Naive thymus-derived CD8-positive, alpha-beta T cell (primary cell): ENCODE measurements at regions not wholly inside any gene's neighbourhood (a gene's known extent, or its start where the extent isn't known, plus 50 kb on each side); places are given as distances from the start of the nearest gene placed in this dataset.

Source experiments
- ATAC-seq, 2 donors: fragments of 150-1000 bp; cut with Tn5 transposase in 1 of 2; sonication (Bioruptor Pico), chemical (Tn5 transposase) in 1 of 2; 1 replicate in 1 of 2; 2 replicates in 1 of 2; pipeline ENCODE4 v1.10.0; 2021; ENCODE audit warnings: mild to moderate bottlenecking in 2 of 2, moderate library complexity in 2 of 2
- POLR2A ChIA-PET: fragments of 350-600 bp; sonication (Branson Sonifier 250); formaldehyde crosslinking; loops from one replicate; lab custom pipeline; 2021; ENCODE audit warnings: antibody characterized with exemption; lab: Charles Lee
- DNase-seq, 10 donors: peaks; one replicate each; pipeline versions ENCODE4 v3.0.0 to v3.0.0-alpha.2; 2020 to 2022
- H3K27ac Mint-ChIP-seq, 10 donors: one replicate each; pipeline ENCODE4 v1.8.0; 2020 to 2022; ENCODE audit warnings: mild to moderate bottlenecking in 10 of 10, mixed read lengths in 10 of 10, moderate library complexity in 4 of 10, inconsistent platforms in 1 of 10
- H3K27me3 Mint-ChIP-seq, 5 donors: one replicate each; pipeline ENCODE4 v1.8.0; 2021 to 2022; ENCODE audit warnings: mixed read lengths in 5 of 5
- H3K36me3 Mint-ChIP-seq, 3 donors: one replicate each; pipeline ENCODE4 v1.8.0; 2020 to 2022; ENCODE audit warnings: mixed read lengths in 3 of 3, mild to moderate bottlenecking in 2 of 3, inconsistent platforms in 1 of 3
- H3K4me1 Mint-ChIP-seq, 4 donors: one replicate each; pipeline ENCODE4 v1.8.0; 2021 to 2022; ENCODE audit warnings: mixed read lengths in 4 of 4
- H3K4me3 Mint-ChIP-seq, 10 donors: one replicate each; pipeline ENCODE4 v1.8.0; 2020 to 2022; ENCODE audit warnings: mild to moderate bottlenecking in 10 of 10, mixed read lengths in 10 of 10, moderate library complexity in 6 of 10, inconsistent platforms in 1 of 10
- H3K9me3 Mint-ChIP-seq, 9 donors: one replicate each; pipeline ENCODE4 v1.8.0; 2020 to 2022; ENCODE audit warnings: mixed read lengths in 9 of 9, mild to moderate bottlenecking in 3 of 9, inconsistent platforms in 1 of 9, moderate library complexity in 1 of 9

DNA sequence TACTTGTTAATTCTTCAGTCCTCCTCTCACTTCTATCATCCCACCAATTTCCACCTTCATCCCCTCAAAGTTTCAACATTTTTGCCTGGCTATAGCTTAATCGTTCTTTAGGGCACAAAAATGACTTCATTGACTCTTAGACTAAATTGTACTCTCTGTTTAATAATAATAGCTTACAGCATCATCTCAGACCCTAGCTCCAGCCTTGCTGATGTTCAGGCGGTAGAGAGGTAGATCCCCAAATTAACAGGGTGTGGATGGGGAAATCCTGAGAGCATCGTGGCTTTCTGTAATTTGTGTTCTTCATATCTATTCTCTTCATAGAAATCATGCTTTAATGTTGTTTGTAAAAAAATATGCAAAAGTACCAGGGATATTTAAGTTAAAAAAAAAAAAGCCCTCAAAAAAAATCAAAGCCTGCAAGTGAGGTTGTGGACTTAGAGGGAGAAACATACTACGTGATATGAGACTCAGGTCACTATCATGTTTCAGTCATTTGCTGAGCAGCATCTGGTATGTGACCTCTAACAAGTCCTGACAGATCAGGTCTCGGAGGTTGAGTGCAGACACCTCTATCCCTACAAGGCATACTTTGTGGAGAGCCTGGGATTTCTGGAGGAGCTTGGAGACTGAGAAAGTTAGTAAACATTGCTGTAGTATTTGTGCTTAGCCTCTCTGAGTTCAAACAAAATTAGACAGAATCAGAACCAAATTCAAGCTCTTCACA, 1063.3 kb upstream of the CITED2 start:
- Mint-ChIP-seq H3K4me3 (no peak overlapping the region), H3K36me3 (no peaks in the 10 kb centered on the region), H3K27me3 (peaks cover 0 to 6% (median 0%) of the 10 kb centered on the region in 5 donors), H3K27ac (no peak overlapping the region), H3K9me3 (peaks cover 0 to 13% (median 0%) of the 10 kb centered on the region in 9 donors), H3K4me1 (no peaks in the 10 kb centered on the region)
- no peak for DNase-seq
- ATAC-seq: no peak
- POLR2A ChIA-PET: no interaction called here

GRCh38 chr6:140436023-140436811, 1061.8 kb upstream of the CITED2 start:
- Mint-ChIP-seq H3K9me3 (peaks cover 0 to 13% (median 0%) of the 10 kb centered on the region in 9 donors), H3K4me3 (no peak overlapping the region), H3K4me1 (no peaks in the 10 kb centered on the region), H3K27me3 (peaks cover 0 to 7% (median 0%) of the 10 kb centered on the region in 5 donors), H3K27ac (no peak overlapping the region), H3K36me3 (no peaks in the 10 kb centered on the region)
- no peak for ATAC-seq
- DNase-seq: no peak
- POLR2A ChIA-PET: no interaction called here

- Mint-ChIP-seq H3K9me3 (peaks cover 0 to 13% (median 0%) of the 10 kb centered on the region in 9 donors), H3K27me3 (peaks cover 0 to 7% (median 0%) of the 10 kb centered on the region in 5 donors), H3K4me3 (no peak overlapping the region), H3K27ac (no peak overlapping the region), H3K4me1 (no peaks in the 10 kb centered on the region), H3K36me3 (no peaks in the 10 kb centered on the region)
- POLR2A ChIA-PET: no interaction called here
- DNase-seq (no peak), ATAC-seq (no peak)
Observed at GRCh38 chr6:140434761-140435160, 1060.3 kb upstream of the CITED2 start.

- no peak overlapping the region for H3K4me3 Mint-ChIP-seq
- H3K27me3 Mint-ChIP-seq: peaks cover 0 to 7% (median 0%) of the 10 kb centered on the region in 5 donors
- H3K4me1 Mint-ChIP-seq: no peaks in the 10 kb centered on the region
- peaks cover 0 to 13% (median 0%) of the 10 kb centered on the region in 9 donors for H3K9me3 Mint-ChIP-seq
- POLR2A ChIA-PET: no interaction called here
- ATAC-seq: no peak
- H3K36me3 Mint-ChIP-seq: no peaks in the 10 kb centered on the region
- DNase-seq: no peak
- no peak overlapping the region for H3K27ac Mint-ChIP-seq
Observed at GRCh38 chr6:140433072-140433471, 1058.6 kb upstream of the CITED2 start.

- DNase-seq (no peak), ATAC-seq (no peak)
- Mint-ChIP-seq H3K36me3 (no peaks in the 10 kb centered on the region), H3K27ac (no peak overlapping the region), H3K27me3 (peaks cover 0 to under 1% (median 0%) of the 10 kb centered on the region in 5 donors), H3K9me3 (no peaks in the 10 kb centered on the region), H3K4me1 (no peaks in the 10 kb centered on the region), H3K4me3 (no peak overlapping the region)
- POLR2A ChIA-PET: no interaction called here
Observed at GRCh38 chr6:140427842-140428241, 1053.4 kb upstream of the CITED2 start.

GRCh38 chr6:140414966-140415620, 1040.6 kb upstream of the CITED2 start:
- POLR2A ChIA-PET: no interaction called here
- H3K36me3 Mint-ChIP-seq: peaks cover 0 to 12% (median 2%) of the 10 kb centered on the region in 3 donors
- no peak overlapping the region for H3K4me3 Mint-ChIP-seq
- H3K27ac Mint-ChIP-seq: no peak overlapping the region
- no peaks in the 10 kb centered on the region for H3K4me1 Mint-ChIP-seq
- DNase-seq: no peak
- ATAC-seq: no peak
- H3K9me3 Mint-ChIP-seq: peaks cover 0 to 31% (median 4%) of the 10 kb centered on the region in 9 donors
- H3K27me3 Mint-ChIP-seq: peaks cover 0 to 18% (median 4%) of the 10 kb centered on the region in 5 donors

DNA sequence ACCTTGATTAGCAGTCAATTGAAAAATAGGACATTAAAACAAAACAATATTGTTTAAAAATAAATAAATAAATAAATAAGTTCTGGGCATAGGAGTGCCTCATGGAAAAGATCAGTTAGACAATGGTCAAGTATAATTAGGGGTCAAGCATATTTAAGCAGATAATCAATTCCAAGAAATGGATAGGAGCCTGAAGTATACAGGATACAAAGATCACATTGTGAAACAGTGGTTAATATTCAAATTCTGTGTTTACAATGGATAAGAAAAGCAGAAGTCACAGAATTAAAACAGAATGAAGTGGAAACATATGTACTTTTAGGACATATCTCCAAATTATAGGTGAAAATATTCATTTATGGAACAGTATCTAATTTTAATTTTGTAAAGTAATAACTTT, 1028.6 kb upstream of the CITED2 start:
- no peak overlapping the region for H3K4me3 Mint-ChIP-seq

GRCh38 chr6:140401761-140402160, 1027.3 kb upstream of the CITED2 start:
- Mint-ChIP-seq H3K27ac (no peak overlapping the region), H3K9me3 (peaks cover 0 to 7% (median 0%) of the 10 kb centered on the region in 9 donors), H3K4me1 (no peaks in the 10 kb centered on the region), H3K36me3 (no peaks in the 10 kb centered on the region), H3K4me3 (no peak overlapping the region), H3K27me3 (no peaks in the 10 kb centered on the region)
- DNase-seq: no peak
- ATAC-seq: no peak
- POLR2A ChIA-PET: no interaction called here

More for the DNA sequence above, 1028.6 kb upstream of the CITED2 start:
- no peaks in the 10 kb centered on the region for H3K27me3 Mint-ChIP-seq
- peaks cover 0 to 12% (median 4%) of the 10 kb centered on the region in 9 donors for H3K9me3 Mint-ChIP-seq
- POLR2A ChIA-PET: no interaction called here
- no peak for DNase-seq
- H3K36me3 Mint-ChIP-seq: no peaks in the 10 kb centered on the region
- no peaks in the 10 kb centered on the region for H3K4me1 Mint-ChIP-seq
- H3K27ac Mint-ChIP-seq: no peak overlapping the region
- no peak for ATAC-seq

DNA sequence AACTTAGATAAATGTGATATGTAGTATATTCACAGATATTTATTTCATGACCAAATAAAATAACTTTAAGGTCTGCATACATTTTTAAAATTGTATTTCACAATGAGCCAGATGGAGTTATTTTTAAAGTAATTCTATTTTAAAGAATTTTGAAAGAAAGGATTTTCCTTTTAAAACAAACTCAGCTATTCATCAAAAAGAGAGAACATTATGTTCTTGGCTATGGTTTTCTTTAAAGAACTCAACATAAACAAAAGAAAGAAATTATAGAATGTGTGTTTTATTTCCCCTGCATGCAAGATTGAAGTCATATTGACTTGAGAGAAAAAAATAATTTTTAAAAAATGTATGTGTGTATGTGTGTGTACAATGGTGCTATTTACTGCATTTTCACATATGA, 1023.6 kb upstream of the CITED2 start:
- Mint-ChIP-seq H3K4me1 (no peaks in the 10 kb centered on the region), H3K36me3 (no peaks in the 10 kb centered on the region), H3K4me3 (no peak overlapping the region), H3K27me3 (no peaks in the 10 kb centered on the region), H3K9me3 (peaks cover 0 to 2% (median 0%) of the 10 kb centered on the region in 9 donors), H3K27ac (no peak overlapping the region)
- no peak for ATAC-seq
- no peak for DNase-seq
- POLR2A ChIA-PET: no interaction called here

DNA sequence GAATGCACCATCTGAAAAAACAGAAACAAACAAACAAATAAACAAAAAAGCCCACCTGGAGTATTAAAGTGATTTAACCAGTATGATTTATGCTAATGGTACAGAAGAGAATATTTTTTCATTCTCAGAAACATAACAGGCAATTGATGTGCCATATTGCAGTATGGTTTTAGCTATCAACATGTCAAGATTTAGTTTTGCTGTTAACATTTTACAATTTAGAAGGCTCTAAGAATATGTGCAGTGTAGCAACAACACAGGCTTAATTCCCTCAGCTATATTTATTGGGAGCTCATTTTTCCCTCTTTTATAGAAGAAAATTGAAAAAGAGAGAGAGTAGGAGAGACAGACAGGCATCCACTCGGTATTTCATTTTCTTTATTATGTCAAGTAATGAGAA, 1022.7 kb upstream of the CITED2 start:
- POLR2A ChIA-PET: no interaction called here
- H3K4me1 Mint-ChIP-seq: no peaks in the 10 kb centered on the region
- no peaks in the 10 kb centered on the region for H3K36me3 Mint-ChIP-seq
- peaks cover 0 to 2% (median 0%) of the 10 kb centered on the region in 9 donors for H3K9me3 Mint-ChIP-seq
- ATAC-seq (no peak), DNase-seq (no peak)
- no peaks in the 10 kb centered on the region for H3K27me3 Mint-ChIP-seq
- no peak overlapping the region for H3K4me3 Mint-ChIP-seq
- H3K27ac Mint-ChIP-seq: peak overlapping the region in 1 of 10 donors; percentile 40

DNA sequence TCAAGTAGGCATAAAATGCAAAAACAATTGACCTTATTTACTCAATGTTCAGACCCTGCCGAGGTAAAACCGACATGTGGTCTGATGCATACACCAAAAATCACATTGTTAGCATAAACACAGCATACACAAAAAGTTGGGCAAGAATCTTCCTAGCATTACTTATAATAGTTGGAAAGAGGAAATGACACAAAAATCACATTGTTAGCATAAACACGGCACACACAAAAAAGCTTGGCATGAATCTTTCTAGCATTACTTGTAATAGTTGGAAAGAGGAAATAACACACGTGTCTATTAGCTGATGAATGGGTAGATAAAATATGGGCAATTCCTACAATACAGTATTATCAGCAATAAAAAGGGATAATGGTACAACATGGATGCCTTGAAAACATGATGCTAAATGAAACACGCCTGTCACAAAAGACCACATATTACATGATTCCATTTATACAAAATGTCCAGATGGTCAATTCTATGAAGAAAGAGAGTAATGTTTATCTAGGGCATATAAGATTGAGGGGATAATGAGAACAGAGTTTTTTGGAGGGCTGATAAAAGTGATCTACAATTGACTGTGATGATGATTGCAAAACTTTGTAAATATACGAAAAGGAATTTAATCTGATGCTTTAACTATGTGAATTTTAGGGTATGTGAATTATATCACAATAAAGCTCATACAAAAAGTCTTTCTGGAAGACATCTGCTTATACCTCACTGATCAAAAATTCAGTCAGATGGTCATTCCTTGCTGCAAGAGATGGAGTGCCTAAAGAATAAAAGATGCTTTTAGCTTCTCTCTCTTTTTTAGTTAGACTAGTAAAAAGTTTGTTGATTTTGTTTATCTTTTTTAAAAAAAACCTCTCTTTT, 1019.5 kb upstream of the CITED2 start:
- H3K36me3 Mint-ChIP-seq: no peaks in the 10 kb centered on the region
- no peak overlapping the region for H3K4me3 Mint-ChIP-seq
- POLR2A ChIA-PET: no interaction called here
- H3K27ac Mint-ChIP-seq: no peak overlapping the region
- ATAC-seq (no peak), DNase-seq (no peak)
- no peaks in the 10 kb centered on the region for H3K4me1 Mint-ChIP-seq
- H3K9me3 Mint-ChIP-seq: no peaks in the 10 kb centered on the region
- H3K27me3 Mint-ChIP-seq: peaks cover 0 to 4% (median 0%) of the 10 kb centered on the region in 5 donors

- Mint-ChIP-seq H3K9me3 (peaks cover 0 to 9% (median 2%) of the 10 kb centered on the region in 9 donors), H3K4me1 (no peaks in the 10 kb centered on the region), H3K4me3 (no peak overlapping the region), H3K27ac (no peak overlapping the region), H3K27me3 (peaks cover 0 to 22% (median 2%) of the 10 kb centered on the region in 5 donors), H3K36me3 (no peaks in the 10 kb centered on the region)
- POLR2A ChIA-PET: no interaction called here
- ATAC-seq (no peak), DNase-seq (no peak)
Observed at GRCh38 chr6:140388815-140389214, 1014.4 kb upstream of the CITED2 start.
